SK-N-SH (cell line): ENCODE measurements at regions not wholly inside any gene's neighbourhood (a gene's known extent, or its start where the extent isn't known, plus 50 kb on each side); places are given as distances from the start of the nearest gene placed in this dataset.

ENCODE experiments used
- CTCF ChIA-PET: fragments of 300-600, 350-600 bp; formaldehyde crosslinking; extraction: SDS; loops from one replicate; lab custom pipeline; 2021; lab: Yijun Ruan, JAX
- POLR2A ChIA-PET: fragments of 350-600 bp; sonication (Branson Sonifier 250); formaldehyde crosslinking; extraction: SDS; loops from one replicate; lab custom pipeline; 2020; ENCODE audit warnings: antibody characterized with exemption, inconsistent platforms; lab: Yijun Ruan, JAX
- DNase-seq: peaks from one replicate; pipeline ENCODE4 v3.0.0; 2012
- H2AFZ ChIP-seq: fragments of 200-600 bp; sonication (generic); 2 replicates; pipeline ENCODE4 v1.8.1; 2016; ENCODE audit warnings: antibody characterized with exemption, mild to moderate bottlenecking, low read depth
- H3F3A ChIP-seq: fragments of 200-600 bp; sonication (generic); replicated peaks from 2 replicates; pipeline ENCODE3; 2016; ENCODE audit warnings: antibody characterized with exemption, mild to moderate bottlenecking; ENCODE audit not compliant: insufficient read depth
- H3K27ac ChIP-seq, 2 experiments: fragments of 200-500 bp in 1 of 2; fragments of 200-600 bp in 1 of 2; sonication (Bioruptor generic) in 1 of 2; sonication (generic), shearing (Covaris generic) in 1 of 2; 2 replicates each; pipeline versions ENCODE4 v1.5.1 to v1.6.1; 2014 to 2016; ENCODE audit warnings: low read depth in 2 of 2, inconsistent platforms in 1 of 2, low read length in 1 of 2, mild to moderate bottlenecking in 1 of 2, mixed read lengths in 1 of 2
- H3K27me3 ChIP-seq: fragments of 200-600 bp; sonication (generic), shearing (Covaris generic); 2 replicates; pipeline ENCODE4 v1.6.1; 2016; ENCODE audit warnings: mixed run types; ENCODE audit not compliant: insufficient read depth
- H3K36me3 ChIP-seq, 2 experiments: fragments of 200-500 bp in 1 of 2; fragments of 200-600 bp in 1 of 2; sonication (Bioruptor generic) in 1 of 2; sonication (generic) in 1 of 2; replicated peaks in 1 of 2; 2 replicates each; pipeline versions ENCODE3 to v1.5.1; 2014 to 2016; ENCODE audit warnings: low read length in 1 of 2, mild to moderate bottlenecking in 1 of 2; ENCODE audit not compliant: insufficient read depth in 2 of 2, control insufficient read depth in 1 of 2
- H3K4me1 ChIP-seq, 2 experiments: fragments of 200-500 bp in 1 of 2; fragments of 200-600 bp in 1 of 2; sonication (Bioruptor generic) in 1 of 2; sonication (generic), shearing (Covaris generic) in 1 of 2; 2 replicates each; pipeline versions ENCODE4 v1.5.1 to v1.6.1; 2014 to 2016; ENCODE audit warnings: low read depth in 1 of 2, low read length in 1 of 2, mixed run types in 1 of 2; ENCODE audit not compliant: insufficient read depth in 2 of 2, control insufficient read depth in 1 of 2
- H3K4me2 ChIP-seq: fragments of 200-600 bp; sonication (generic), shearing (Covaris generic); 2 replicates; pipeline ENCODE4 v1.6.1; 2017; ENCODE audit warnings: mixed run types
- H3K4me3 ChIP-seq, 2 experiments: fragments of 200-500 bp in 1 of 2; fragments of 200-600 bp in 1 of 2; sonication (Bioruptor generic) in 1 of 2; sonication (generic), shearing (Covaris generic) in 1 of 2; 2 replicates each; pipeline versions ENCODE4 v1.5.1 to v1.8.1; 2014 to 2016; ENCODE audit warnings: low read depth in 2 of 2, inconsistent platforms in 1 of 2, low read length in 1 of 2, mild to moderate bottlenecking in 1 of 2, mixed read lengths in 1 of 2, moderate library complexity in 1 of 2
- H3K79me2 ChIP-seq: fragments of 200-600 bp; sonication (generic); 2 replicates; pipeline ENCODE4 v1.8.1; 2017; ENCODE audit warnings: mild to moderate bottlenecking; ENCODE audit not compliant: insufficient read depth
- H3K9ac ChIP-seq: fragments of 200-600 bp; sonication (generic); 2 replicates; pipeline ENCODE4 v1.6.1; 2017; ENCODE audit warnings: mixed run types
- H3K9me2 ChIP-seq: fragments of 200-600 bp; sonication (generic); 2 replicates; pipeline ENCODE4 v1.6.1; 2017; ENCODE audit warnings: mixed run types
- H3K9me3 ChIP-seq: fragments of 200-600 bp; sonication (generic); 2 replicates; pipeline ENCODE4 v1.6.1; 2017; ENCODE audit warnings: mixed run types, mild to moderate bottlenecking, moderate library complexity
- H4K20me1 ChIP-seq: fragments of 200-600 bp; sonication (generic); 2 replicates; pipeline ENCODE4 v1.6.1; 2017; ENCODE audit warnings: mild to moderate bottlenecking, mixed run types; ENCODE audit not compliant: insufficient read depth
- EZH2phosphoT487 ChIP-seq: fragments of 200-600 bp; sonication (generic); IDR thresholded peaks from 2 replicates; pipeline ENCODE4 v1.6.1; 2017; ENCODE audit warnings: low read depth, mixed run types, mild to moderate bottlenecking, antibody characterized with exemption, moderate library complexity, borderline replicate concordance
- FOSL2 ChIP-seq: IDR thresholded peaks from 2 replicates; pipeline ENCODE4 v1.4.0; 2012; ENCODE audit warnings: low read depth, mild to moderate bottlenecking, moderate library complexity, borderline replicate concordance
- FOXM1 ChIP-seq: IDR thresholded peaks from 2 replicates; pipeline ENCODE4 v1.4.0; 2012; ENCODE audit warnings: low read depth, mild to moderate bottlenecking
- GABPA ChIP-seq: IDR thresholded peaks from 2 replicates; pipeline ENCODE4 v1.4.0; 2012; ENCODE audit warnings: low read depth, mild to moderate bottlenecking
- JUND ChIP-seq: IDR thresholded peaks from 2 replicates; pipeline ENCODE4 v1.4.0; 2012
- MEF2A ChIP-seq: IDR thresholded peaks from 2 replicates; pipeline ENCODE4 v1.4.0; 2012; ENCODE audit warnings: low read depth, borderline replicate concordance
- NFIC ChIP-seq: IDR thresholded peaks from 2 replicates; pipeline ENCODE4 v1.4.0; 2012; ENCODE audit warnings: borderline replicate concordance
- PBX3 ChIP-seq: IDR thresholded peaks from 2 replicates; pipeline ENCODE4; 2012
- RAD21 ChIP-seq: IDR thresholded peaks from 2 replicates; pipeline ENCODE4 v1.6.1; 2012; ENCODE audit warnings: mild to moderate bottlenecking, low read length
- RCOR1 ChIP-seq: fragments of 150-350 bp; IDR thresholded peaks from 2 replicates; pipeline ENCODE4 v1.6.1; 2017; ENCODE audit warnings: antibody characterized with exemption, low read length
- REST ChIP-seq: IDR thresholded peaks from 2 replicates; pipeline ENCODE4 v1.6.1; 2012; ENCODE audit warnings: mild to moderate bottlenecking, low read depth, low read length, moderate library complexity
- RFX5 ChIP-seq: IDR thresholded peaks from 2 replicates; pipeline ENCODE4 v1.6.1; 2012; ENCODE audit warnings: mild to moderate bottlenecking, improper control_type of control experiment, low read length
- SIN3A ChIP-seq: IDR thresholded peaks from 2 replicates; pipeline ENCODE4 v1.6.1; 2012; ENCODE audit warnings: low read depth, mild to moderate bottlenecking, low read length, moderate library complexity, borderline replicate concordance
- SMC3 ChIP-seq: IDR thresholded peaks from 2 replicates; pipeline ENCODE4 v1.6.1; 2012; ENCODE audit warnings: low read depth, low read length, improper control_type of control experiment
- USF2 ChIP-seq: fragments of 150-350 bp; IDR thresholded peaks from 2 replicates; pipeline ENCODE4 v1.6.1; 2017; ENCODE audit warnings: antibody characterized with exemption, low read length, low read depth, borderline replicate concordance
- YY1 ChIP-seq: IDR thresholded peaks from 2 replicates; pipeline ENCODE4 v1.4.0; 2012; ENCODE audit warnings: low read depth, mild to moderate bottlenecking
- ZBTB33 ChIP-seq: IDR thresholded peaks from 2 replicates; pipeline ENCODE4 v1.4.0; 2012; ENCODE audit warnings: low read depth, borderline replicate concordance
- WGBS: methylation state at CpG from one replicate; pipeline ENCODE4 v1.1.6; 2017; ENCODE audit warnings: low lambda C conversion rate; 5-methylcytosine and 5-hydroxymethylcytosine counted together
- TF ChIP-seq, protein P1 (sequence below): fragments of 150-350 bp; IDR thresholded peaks from 2 replicates; pipeline ENCODE4 v1.6.1; 2016; ENCODE audit warnings: mild to moderate bottlenecking, low read depth, low read length

GRCh38 chr17:68662479-68662878, 61.3 kb upstream of the FAM20A start:
- Histone ChIP-seq H3K27ac (no peak overlapping the region), H3K9ac (no peak overlapping the region), H3K4me2 (no peak overlapping the region), H3F3A (no peaks in the 10 kb centered on the region), H4K20me1 (no peaks in the 10 kb centered on the region), H3K9me3 (no peaks in the 10 kb centered on the region), H3K36me3 (no peaks in the 10 kb centered on the region), H3K9me2 (no peaks in the 10 kb centered on the region), H3K27me3 (no peaks in the 10 kb centered on the region), H3K4me1 (no peaks in the 10 kb centered on the region), H2AFZ (no peak overlapping the region), H3K4me3 (no peak overlapping the region), H3K79me2 (no peaks in the 10 kb centered on the region)
- ChIA-PET POLR2A (no interaction called here), CTCF (no interaction called here)
- no peak for DNase-seq
- WGBS: 46% methylated on average over 2 of the region's 2 CpGs
- TF ChIP-seq RFX5 (no peak), ZBTB33 (no peak), FOSL2 (no peak), JUND (no peak), RAD21 (no peak), PBX3 (no peak)
- TF ChIP-seq, all 33 proteins: peak for 0

DNA sequence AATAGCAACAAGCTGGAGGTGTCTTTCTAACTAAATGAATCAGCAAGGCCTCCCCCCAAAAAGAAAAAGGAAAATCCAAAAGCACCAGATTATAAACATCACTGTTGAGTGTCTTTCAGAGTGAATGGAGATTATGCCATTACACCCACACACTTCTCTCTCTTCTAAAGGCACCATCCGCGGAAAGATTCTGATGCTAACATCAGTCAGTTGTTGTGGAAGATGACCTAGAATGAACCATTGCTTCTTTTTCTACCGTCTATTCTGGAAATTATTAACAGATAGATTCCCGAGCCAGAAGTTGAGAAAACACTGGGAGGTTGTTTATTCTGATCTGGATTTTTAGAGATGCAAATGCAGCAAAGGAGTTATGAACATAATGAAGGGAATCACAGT, 60.9 kb upstream of the FAM20A start:
- no peaks in the 10 kb centered on the region for H3K27me3 ChIP-seq
- no peaks in the 10 kb centered on the region for H4K20me1 ChIP-seq
- POLR2A ChIA-PET: no interaction called here
- no peaks in the 10 kb centered on the region for H3F3A ChIP-seq
- no peak overlapping the region for H3K4me2 ChIP-seq
- no peak overlapping the region for H2AFZ ChIP-seq
- DNase-seq: no peak
- H3K9me2 ChIP-seq: no peaks in the 10 kb centered on the region
- TF ChIP-seq SIN3A (no peak), GABPA (no peak), NFIC (no peak), EZH2phosphoT487 (no peak), SMC3 (no peak), FOXM1 (no peak), YY1 (no peak), MEF2A (no peak), RCOR1 (no peak), USF2 (no peak), ZBTB33 (no peak), RFX5 (no peak), REST (no peak)
- TF ChIP-seq, protein P1, sequence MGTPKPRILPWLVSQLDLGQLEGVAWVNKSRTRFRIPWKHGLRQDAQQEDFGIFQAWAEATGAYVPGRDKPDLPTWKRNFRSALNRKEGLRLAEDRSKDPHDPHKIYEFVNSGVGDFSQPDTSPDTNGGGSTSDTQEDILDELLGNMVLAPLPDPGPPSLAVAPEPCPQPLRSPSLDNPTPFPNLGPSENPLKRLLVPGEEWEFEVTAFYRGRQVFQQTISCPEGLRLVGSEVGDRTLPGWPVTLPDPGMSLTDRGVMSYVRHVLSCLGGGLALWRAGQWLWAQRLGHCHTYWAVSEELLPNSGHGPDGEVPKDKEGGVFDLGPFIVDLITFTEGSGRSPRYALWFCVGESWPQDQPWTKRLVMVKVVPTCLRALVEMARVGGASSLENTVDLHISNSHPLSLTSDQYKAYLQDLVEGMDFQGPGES: no peak
- 40% methylated on average over 4 of the region's 4 CpGs for WGBS
- H3K27ac ChIP-seq: no peak overlapping the region
- H3K9ac ChIP-seq: no peak overlapping the region
- no peak overlapping the region for H3K4me3 ChIP-seq
- H3K79me2 ChIP-seq: no peaks in the 10 kb centered on the region
- no peaks in the 10 kb centered on the region for H3K4me1 ChIP-seq
- CTCF ChIA-PET: no interaction called here
- no peaks in the 10 kb centered on the region for H3K36me3 ChIP-seq
- no peaks in the 10 kb centered on the region for H3K9me3 ChIP-seq
